HEK293 (cell line): ENCODE measurements at regions not wholly inside any gene's neighbourhood (a gene's known extent, or its start where the extent isn't known, plus 50 kb on each side); places are given as distances from the start of the nearest gene placed in this dataset.

ENCODE experiments used
- CTCF ChIA-PET: fragments of 350-600 bp; formaldehyde crosslinking; extraction: SDS; loops from one replicate; lab custom pipeline; 2021; ENCODE audit warnings: antibody characterized with exemption; lab: Yijun Ruan, JAX
- POLR2A ChIA-PET: fragments of 300-600 bp; formaldehyde crosslinking; extraction: SDS; loops from one replicate; lab custom pipeline; 2020; ENCODE audit warnings: antibody characterized with exemption, inconsistent platforms; lab: Yijun Ruan, JAX
- H3K27ac ChIP-seq: fragments of 200-500 bp; sonication (Bioruptor generic); 2 replicates; pipeline ENCODE4 v1.5.1; 2014; ENCODE audit warnings: low read depth, low read length, control low read depth, inconsistent platforms; ENCODE audit errors: extremely low read depth
- H3K36me3 ChIP-seq, 2 experiments: fragments of 200-500 bp in 1 of 2; sonication (Bioruptor generic) in 1 of 2; 1 replicate in 1 of 2; 2 replicates in 1 of 2; pipeline ENCODE4 v1.5.1; 2014 to 2017; ENCODE audit warnings: inconsistent platforms in 2 of 2, low read length in 2 of 2; ENCODE audit not compliant: control insufficient read depth in 2 of 2, insufficient read depth in 1 of 2
- H3K4me1 ChIP-seq: fragments of 200-500 bp; sonication (Bioruptor generic); 2 replicates; pipeline ENCODE4 v1.5.1; 2014; ENCODE audit warnings: mild to moderate bottlenecking, low read length, inconsistent platforms; ENCODE audit not compliant: control insufficient read depth, insufficient read depth
- H3K4me3 ChIP-seq: 2 replicates; pipeline ENCODE4 v1.5.1; 2011; ENCODE audit warnings: low read depth, mild to moderate bottlenecking, control low read depth, low read length, moderate library complexity
- H3K9me3 ChIP-seq: fragments of 200-500 bp; sonication (Bioruptor generic); 2 replicates; pipeline ENCODE4 v1.5.1; 2014; ENCODE audit warnings: low read depth, low read length, inconsistent platforms; ENCODE audit not compliant: control insufficient read depth, insufficient read depth
- HOXD13 ChIP-seq: sonication (generic); formaldehyde crosslinking; IDR thresholded peaks from 2 replicates; pipeline ENCODE4 v1.8.0; 2022; ENCODE audit warnings: missing genetic modification reagents, borderline replicate concordance
- IKZF3 ChIP-seq: fragments of 450-650 bp; IDR thresholded peaks from 2 replicates; pipeline ENCODE4 v1.5.0; 2018; ENCODE audit warnings: missing biosample characterization, mild to moderate bottlenecking, missing genetic modification characterization, moderate library complexity
- PRDM1 ChIP-seq: fragments of 450-650 bp; formaldehyde crosslinking; IDR thresholded peaks from 2 replicates; pipeline ENCODE4; 2016; ENCODE audit warnings: missing biosample characterization, missing genetic modification characterization
- RBAK ChIP-seq: fragments of 450-650 bp; formaldehyde crosslinking; IDR thresholded peaks from 2 replicates; pipeline ENCODE4 v1.5.1; 2016; ENCODE audit warnings: missing biosample characterization, missing genetic modification characterization
- SALL2 ChIP-seq: fragments of 450-650 bp; formaldehyde crosslinking; IDR thresholded peaks from 2 replicates; pipeline ENCODE4 v1.5.0; 2017; ENCODE audit warnings: missing biosample characterization, mild to moderate bottlenecking, missing genetic modification characterization, borderline replicate concordance
- ZNF132 ChIP-seq: fragments of 450-650 bp; formaldehyde crosslinking; IDR thresholded peaks from 2 replicates; pipeline ENCODE4 v1.5.1; 2017; ENCODE audit warnings: missing biosample characterization, missing genetic modification characterization, borderline replicate concordance
- ZNF16 ChIP-seq: fragments of 450-650 bp; formaldehyde crosslinking; IDR thresholded peaks from 2 replicates; pipeline ENCODE4 v1.5.1; 2016; ENCODE audit warnings: low read depth, missing biosample characterization, missing genetic modification characterization
- ZNF350 ChIP-seq: fragments of 450-650 bp; formaldehyde crosslinking; IDR thresholded peaks from 2 replicates; pipeline ENCODE4 v1.5.0; 2017; ENCODE audit warnings: missing biosample characterization, mild to moderate bottlenecking, missing genetic modification characterization
- ZNF391 ChIP-seq: fragments of 450-650 bp; formaldehyde crosslinking; IDR thresholded peaks from 2 replicates; pipeline ENCODE4 v1.5.1; 2016; ENCODE audit warnings: low read depth, missing biosample characterization, missing genetic modification characterization, borderline replicate concordance
- ZNF394 ChIP-seq: fragments of 450-650 bp; formaldehyde crosslinking; IDR thresholded peaks from 2 replicates; pipeline ENCODE4 v1.5.1; 2016; ENCODE audit warnings: missing biosample characterization, missing genetic modification characterization, mild to moderate bottlenecking, moderate library complexity, borderline replicate concordance
- ZNF426 ChIP-seq: fragments of 450-650 bp; formaldehyde crosslinking; IDR thresholded peaks from 2 replicates; pipeline ENCODE4 v1.5.1; 2017; ENCODE audit warnings: missing biosample characterization, missing genetic modification characterization, mild to moderate bottlenecking, inconsistent platforms, moderate library complexity
- ZNF521 ChIP-seq: fragments of 450-650 bp; formaldehyde crosslinking; IDR thresholded peaks from 2 replicates; pipeline ENCODE4 v1.5.1; 2017; ENCODE audit warnings: missing biosample characterization, mild to moderate bottlenecking, missing genetic modification characterization
- ZNF560 ChIP-seq: fragments of 450-650 bp; formaldehyde crosslinking; IDR thresholded peaks from 2 replicates; pipeline ENCODE4 v1.5.1; 2017; ENCODE audit warnings: missing biosample characterization, missing genetic modification characterization, borderline replicate concordance
- ZNF596 ChIP-seq: fragments of 450-650 bp; IDR thresholded peaks from 2 replicates; pipeline ENCODE4 v1.5.0; 2018; ENCODE audit warnings: missing biosample characterization, mild to moderate bottlenecking, missing genetic modification characterization, moderate library complexity
- ZNF747 ChIP-seq: fragments of 450-650 bp; formaldehyde crosslinking; IDR thresholded peaks from 2 replicates; pipeline ENCODE4 v1.5.1; 2016; ENCODE audit warnings: missing biosample characterization, missing genetic modification characterization
- ZNF791 ChIP-seq: fragments of 450-650 bp; formaldehyde crosslinking; IDR thresholded peaks from 2 replicates; pipeline ENCODE4 v1.5.1; 2016; ENCODE audit warnings: missing biosample characterization, missing genetic modification characterization
- TF ChIP-seq, protein P1 (sequence below): fragments of 450-650 bp; formaldehyde crosslinking; IDR thresholded peaks from 2 replicates; pipeline ENCODE4 v1.5.1; 2016; ENCODE audit warnings: missing biosample characterization, missing genetic modification characterization
- TF ChIP-seq, protein P2 (sequence below): fragments of 450-650 bp; formaldehyde crosslinking; IDR thresholded peaks from 2 replicates; pipeline ENCODE4 v1.5.1; 2017; ENCODE audit warnings: missing biosample characterization, missing genetic modification characterization
- TF ChIP-seq, protein P3 (sequence below): fragments of 450-650 bp; formaldehyde crosslinking; IDR thresholded peaks from 2 replicates; pipeline ENCODE4 v1.5.1; 2016; ENCODE audit warnings: missing biosample characterization, missing genetic modification characterization, borderline replicate concordance
- TF ChIP-seq, protein P4 (sequence below): fragments of 450-650 bp; formaldehyde crosslinking; IDR thresholded peaks from 2 replicates; pipeline ENCODE4 v1.5.1; 2016; ENCODE audit warnings: missing biosample characterization, missing genetic modification characterization
- TF ChIP-seq, protein P5 (sequence below): fragments of 450-650 bp; formaldehyde crosslinking; conservative IDR thresholded peaks from 2 replicates; pipeline ENCODE4 v1.5.1; 2016; ENCODE audit warnings: low read depth, missing biosample characterization, missing genetic modification characterization

DNA sequence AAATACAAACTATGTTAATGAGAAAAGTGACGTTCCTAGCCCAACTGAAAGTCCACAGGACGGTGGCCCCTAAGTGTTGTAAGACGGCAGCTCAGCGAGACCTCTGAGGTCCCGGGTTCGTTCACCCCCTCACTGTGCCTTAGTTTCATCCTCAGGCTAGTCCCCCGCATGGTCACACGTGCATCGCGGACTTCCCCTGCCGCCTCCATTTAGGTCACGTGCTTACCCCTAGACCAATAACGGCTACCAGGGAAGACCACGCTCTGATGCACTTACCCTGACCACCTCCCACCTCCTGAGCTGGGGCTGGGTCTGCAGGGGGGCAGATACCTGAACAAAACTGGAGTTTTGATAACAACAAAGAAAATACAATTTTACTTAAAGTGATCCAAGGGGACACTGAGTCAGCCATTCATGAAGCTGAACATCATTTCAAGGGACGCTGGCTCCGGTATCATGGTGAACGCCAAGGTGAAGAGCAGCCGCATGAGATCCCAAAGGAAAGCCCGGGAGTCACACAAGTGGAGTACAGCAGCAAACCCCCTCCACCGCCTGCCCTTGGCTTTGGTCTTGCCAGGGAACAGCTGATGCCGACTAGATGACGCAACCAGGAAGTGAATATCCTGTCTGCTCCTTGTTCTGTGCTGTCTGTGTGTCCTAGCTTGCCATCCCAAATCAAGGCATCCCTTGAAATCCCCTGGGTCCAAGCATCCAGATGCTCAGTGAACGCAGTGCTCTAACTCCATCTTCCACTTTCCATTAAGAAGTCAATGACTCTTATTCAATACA, 274.1 kb downstream of the PCNX1 start:
- POLR2A ChIA-PET = no interaction called here
- CTCF ChIA-PET = interaction anchor here (1.4 kb wide), 1 partner anchor 17 kb away, joined by 3 read pairs; no protein-coding TSS in a partner anchor
- TF ChIP-seq ZNF132 (no peak), ZNF560 (tag by site-specific recombination) (no peak), ZNF596 (no peak), HOXD13 (CRISPR knock-in tag) (no peak), ZNF426 (tag by site-specific recombination) (no peak), ZNF791 (tag by site-specific recombination) (no peak), RBAK (tag by site-specific recombination) (no peak)
- TF ChIP-seq, protein P1, sequence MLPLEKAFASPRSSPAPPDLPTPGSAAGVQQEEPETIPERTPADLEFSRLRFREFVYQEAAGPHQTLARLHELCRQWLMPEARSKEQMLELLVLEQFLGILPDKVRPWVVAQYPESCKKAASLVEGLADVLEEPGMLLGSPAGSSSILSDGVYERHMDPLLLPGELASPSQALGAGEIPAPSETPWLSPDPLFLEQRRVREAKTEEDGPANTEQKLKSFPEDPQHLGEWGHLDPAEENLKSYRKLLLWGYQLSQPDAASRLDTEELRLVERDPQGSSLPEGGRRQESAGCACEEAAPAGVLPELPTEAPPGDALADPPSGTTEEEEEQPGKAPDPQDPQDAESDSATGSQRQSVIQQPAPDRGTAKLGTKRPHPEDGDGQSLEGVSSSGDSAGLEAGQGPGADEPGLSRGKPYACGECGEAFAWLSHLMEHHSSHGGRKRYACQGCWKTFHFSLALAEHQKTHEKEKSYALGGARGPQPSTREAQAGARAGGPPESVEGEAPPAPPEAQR (tag by site-specific recombination) = no peak
- TF ChIP-seq, protein P2, sequence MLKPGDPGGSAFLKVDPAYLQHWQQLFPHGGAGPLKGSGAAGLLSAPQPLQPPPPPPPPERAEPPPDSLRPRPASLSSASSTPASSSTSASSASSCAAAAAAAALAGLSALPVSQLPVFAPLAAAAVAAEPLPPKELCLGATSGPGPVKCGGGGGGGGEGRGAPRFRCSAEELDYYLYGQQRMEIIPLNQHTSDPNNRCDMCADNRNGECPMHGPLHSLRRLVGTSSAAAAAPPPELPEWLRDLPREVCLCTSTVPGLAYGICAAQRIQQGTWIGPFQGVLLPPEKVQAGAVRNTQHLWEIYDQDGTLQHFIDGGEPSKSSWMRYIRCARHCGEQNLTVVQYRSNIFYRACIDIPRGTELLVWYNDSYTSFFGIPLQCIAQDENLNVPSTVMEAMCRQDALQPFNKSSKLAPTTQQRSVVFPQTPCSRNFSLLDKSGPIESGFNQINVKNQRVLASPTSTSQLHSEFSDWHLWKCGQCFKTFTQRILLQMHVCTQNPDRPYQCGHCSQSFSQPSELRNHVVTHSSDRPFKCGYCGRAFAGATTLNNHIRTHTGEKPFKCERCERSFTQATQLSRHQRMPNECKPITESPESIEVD (tag by site-specific recombination) = no peak
- H3K27ac ChIP-seq = no peak overlapping the region
- no peaks in the 10 kb centered on the region for H3K9me3 ChIP-seq
- H3K36me3 ChIP-seq = no peaks in the 10 kb centered on the region
- no peaks in the 10 kb centered on the region for H3K4me1 ChIP-seq
- H3K4me3 ChIP-seq = no peak overlapping the region

DNA sequence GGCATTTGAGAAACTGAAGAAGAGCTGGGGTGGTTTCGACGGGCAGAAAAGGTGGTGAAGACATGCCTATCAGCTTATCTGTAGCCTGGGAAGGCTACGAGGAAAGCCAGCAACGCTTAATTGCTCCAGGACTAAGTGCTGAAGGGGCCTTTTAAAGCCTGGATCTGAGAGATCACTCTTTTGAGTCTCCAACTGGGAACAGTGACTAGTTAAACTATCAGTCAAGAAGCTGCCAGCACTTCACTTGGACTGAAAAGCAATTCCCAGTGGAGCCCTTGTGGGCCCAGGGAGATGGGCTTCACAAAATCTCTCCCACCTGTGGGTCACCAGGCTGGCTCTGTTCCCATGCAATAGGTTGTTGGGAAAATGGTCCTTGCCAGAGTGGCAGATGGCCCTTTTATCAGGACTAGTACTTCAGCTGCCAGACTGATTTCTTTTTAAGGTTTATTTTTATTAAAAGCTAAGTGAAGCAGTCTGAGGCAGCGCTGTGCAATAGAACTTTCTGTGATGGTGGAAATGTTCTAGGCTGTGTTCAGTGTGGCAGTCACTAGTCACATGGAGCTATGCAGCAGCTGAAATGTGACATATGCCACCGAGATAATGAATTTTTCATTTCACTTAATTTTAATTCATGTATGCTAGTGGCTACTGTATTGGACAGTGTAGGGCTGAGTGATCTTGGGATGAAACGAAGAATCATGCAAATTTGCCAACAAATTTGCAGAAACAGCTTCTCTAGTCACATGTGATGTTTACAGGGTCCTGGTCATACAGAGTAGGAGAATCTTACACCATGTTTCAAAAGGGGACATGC, 276.8 kb downstream of the PCNX1 start:
- ChIA-PET CTCF (interaction anchor here (0.6 to 1.5 kb wide), 3 partner anchors 18 to 341 kb away, joined by 3 read pairs; no protein-coding TSS in a partner anchor), POLR2A (interaction anchor here (0.7 kb wide), 1 partner anchor 312 kb away, joined by 3 read pairs; no protein-coding TSS in a partner anchor)
- H3K4me3 ChIP-seq = no peak overlapping the region
- H3K9me3 ChIP-seq = no peaks in the 10 kb centered on the region
- no peaks in the 10 kb centered on the region for H3K36me3 ChIP-seq
- H3K27ac ChIP-seq = no peak overlapping the region
- H3K4me1 ChIP-seq = no peaks in the 10 kb centered on the region
- TF ChIP-seq, protein P3, sequence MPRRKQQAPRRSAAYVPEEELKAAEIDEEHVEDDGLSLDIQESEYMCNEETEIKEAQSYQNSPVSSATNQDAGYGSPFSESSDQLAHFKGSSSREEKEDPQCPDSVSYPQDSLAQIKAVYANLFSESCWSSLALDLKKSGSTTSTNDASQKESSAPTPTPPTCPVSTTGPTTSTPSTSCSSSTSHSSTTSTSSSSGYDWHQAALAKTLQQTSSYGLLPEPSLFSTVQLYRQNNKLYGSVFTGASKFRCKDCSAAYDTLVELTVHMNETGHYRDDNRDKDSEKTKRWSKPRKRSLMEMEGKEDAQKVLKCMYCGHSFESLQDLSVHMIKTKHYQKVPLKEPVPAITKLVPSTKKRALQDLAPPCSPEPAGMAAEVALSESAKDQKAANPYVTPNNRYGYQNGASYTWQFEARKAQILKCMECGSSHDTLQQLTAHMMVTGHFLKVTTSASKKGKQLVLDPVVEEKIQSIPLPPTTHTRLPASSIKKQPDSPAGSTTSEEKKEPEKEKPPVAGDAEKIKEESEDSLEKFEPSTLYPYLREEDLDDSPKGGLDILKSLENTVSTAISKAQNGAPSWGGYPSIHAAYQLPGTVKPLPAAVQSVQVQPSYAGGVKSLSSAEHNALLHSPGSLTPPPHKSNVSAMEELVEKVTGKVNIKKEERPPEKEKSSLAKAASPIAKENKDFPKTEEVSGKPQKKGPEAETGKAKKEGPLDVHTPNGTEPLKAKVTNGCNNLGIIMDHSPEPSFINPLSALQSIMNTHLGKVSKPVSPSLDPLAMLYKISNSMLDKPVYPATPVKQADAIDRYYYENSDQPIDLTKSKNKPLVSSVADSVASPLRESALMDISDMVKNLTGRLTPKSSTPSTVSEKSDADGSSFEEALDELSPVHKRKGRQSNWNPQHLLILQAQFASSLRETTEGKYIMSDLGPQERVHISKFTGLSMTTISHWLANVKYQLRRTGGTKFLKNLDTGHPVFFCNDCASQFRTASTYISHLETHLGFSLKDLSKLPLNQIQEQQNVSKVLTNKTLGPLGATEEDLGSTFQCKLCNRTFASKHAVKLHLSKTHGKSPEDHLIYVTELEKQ (tag by site-specific recombination) = no peak
- TF ChIP-seq ZNF596 = no peak
- no peak for TF ChIP-seq ZNF16 (tag by site-specific recombination)
- no peak for TF ChIP-seq SALL2 (tag by site-specific recombination)
- no peak for TF ChIP-seq ZNF521 (tag by site-specific recombination)
- TF ChIP-seq, protein P4, sequence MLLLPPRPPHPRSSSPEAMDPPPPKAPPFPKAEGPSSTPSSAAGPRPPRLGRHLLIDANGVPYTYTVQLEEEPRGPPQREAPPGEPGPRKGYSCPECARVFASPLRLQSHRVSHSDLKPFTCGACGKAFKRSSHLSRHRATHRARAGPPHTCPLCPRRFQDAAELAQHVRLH (tag by site-specific recombination) = no peak
- no peak for TF ChIP-seq ZNF350 (tag by site-specific recombination)
- TF ChIP-seq ZNF747 (tag by site-specific recombination) = no peak
- TF ChIP-seq PRDM1 (tag by site-specific recombination) = no peak
- no peak for TF ChIP-seq ZNF391 (tag by site-specific recombination)
- no peak for TF ChIP-seq ZNF394 (tag by site-specific recombination)
- no peak for TF ChIP-seq IKZF3 (tag by site-specific recombination)
- TF ChIP-seq, protein P5, sequence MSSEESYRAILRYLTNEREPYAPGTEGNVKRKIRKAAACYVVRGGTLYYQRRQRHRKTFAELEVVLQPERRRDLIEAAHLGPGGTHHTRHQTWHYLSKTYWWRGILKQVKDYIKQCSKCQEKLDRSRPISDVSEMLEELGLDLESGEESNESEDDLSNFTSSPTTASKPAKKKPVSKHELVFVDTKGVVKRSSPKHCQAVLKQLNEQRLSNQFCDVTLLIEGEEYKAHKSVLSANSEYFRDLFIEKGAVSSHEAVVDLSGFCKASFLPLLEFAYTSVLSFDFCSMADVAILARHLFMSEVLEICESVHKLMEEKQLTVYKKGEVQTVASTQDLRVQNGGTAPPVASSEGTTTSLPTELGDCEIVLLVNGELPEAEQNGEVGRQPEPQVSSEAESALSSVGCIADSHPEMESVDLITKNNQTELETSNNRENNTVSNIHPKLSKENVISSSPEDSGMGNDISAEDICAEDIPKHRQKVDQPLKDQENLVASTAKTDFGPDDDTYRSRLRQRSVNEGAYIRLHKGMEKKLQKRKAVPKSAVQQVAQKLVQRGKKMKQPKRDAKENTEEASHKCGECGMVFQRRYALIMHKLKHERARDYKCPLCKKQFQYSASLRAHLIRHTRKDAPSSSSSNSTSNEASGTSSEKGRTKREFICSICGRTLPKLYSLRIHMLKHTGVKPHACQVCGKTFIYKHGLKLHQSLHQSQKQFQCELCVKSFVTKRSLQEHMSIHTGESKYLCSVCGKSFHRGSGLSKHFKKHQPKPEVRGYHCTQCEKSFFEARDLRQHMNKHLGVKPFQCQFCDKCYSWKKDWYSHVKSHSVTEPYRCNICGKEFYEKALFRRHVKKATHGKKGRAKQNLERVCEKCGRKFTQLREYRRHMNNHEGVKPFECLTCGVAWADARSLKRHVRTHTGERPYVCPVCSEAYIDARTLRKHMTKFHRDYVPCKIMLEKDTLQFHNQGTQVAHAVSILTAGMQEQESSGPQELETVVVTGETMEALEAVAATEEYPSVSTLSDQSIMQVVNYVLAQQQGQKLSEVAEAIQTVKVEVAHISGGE (tag by site-specific recombination) = no peak
